ENCODE measurements at regions not wholly inside any gene's neighbourhood (a gene's known extent, or its start where the extent isn't known, plus 50 kb on each side); places are given as distances from the start of the nearest gene placed in this dataset.

DNA sequence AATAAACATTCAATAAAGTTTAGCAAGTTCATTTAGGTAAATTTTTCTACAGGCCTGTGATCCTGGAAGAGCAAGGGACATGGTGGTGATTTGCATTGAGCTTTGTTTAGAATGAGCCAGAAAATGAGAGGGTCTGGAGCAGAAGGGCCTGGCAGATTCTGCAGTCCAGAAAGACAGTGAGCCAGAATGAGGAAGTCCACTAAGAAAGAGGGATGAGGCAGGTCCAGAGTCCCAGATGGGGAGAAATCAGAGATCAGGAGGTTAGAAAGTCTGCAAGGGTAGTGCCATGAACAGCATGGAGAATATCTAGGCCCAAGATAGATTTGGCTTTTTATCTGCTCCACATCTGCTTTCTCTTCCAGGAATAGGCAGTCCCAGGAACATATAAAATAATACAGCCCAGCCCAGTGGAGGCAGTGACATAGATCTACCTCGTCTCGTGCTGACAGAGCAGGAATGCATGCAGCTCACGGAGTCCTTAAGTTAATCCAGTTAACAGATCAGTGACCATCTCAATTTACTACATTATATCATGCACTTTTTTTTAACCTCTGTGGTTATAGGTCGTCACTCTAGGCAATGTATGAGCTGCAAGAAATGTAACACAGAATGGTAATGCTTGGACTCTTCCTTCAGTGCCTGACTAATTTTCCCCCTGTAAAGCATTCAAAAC, 429.0 kb downstream of the SUCLG1 start:
- DNase-seq (ENCODE audit: low read depth): no peak
- no peak overlapping the region for H3K4me3 ChIP-seq (ENCODE audit: low read depth, low read length)
- TF ChIP-seq, protein P1, sequence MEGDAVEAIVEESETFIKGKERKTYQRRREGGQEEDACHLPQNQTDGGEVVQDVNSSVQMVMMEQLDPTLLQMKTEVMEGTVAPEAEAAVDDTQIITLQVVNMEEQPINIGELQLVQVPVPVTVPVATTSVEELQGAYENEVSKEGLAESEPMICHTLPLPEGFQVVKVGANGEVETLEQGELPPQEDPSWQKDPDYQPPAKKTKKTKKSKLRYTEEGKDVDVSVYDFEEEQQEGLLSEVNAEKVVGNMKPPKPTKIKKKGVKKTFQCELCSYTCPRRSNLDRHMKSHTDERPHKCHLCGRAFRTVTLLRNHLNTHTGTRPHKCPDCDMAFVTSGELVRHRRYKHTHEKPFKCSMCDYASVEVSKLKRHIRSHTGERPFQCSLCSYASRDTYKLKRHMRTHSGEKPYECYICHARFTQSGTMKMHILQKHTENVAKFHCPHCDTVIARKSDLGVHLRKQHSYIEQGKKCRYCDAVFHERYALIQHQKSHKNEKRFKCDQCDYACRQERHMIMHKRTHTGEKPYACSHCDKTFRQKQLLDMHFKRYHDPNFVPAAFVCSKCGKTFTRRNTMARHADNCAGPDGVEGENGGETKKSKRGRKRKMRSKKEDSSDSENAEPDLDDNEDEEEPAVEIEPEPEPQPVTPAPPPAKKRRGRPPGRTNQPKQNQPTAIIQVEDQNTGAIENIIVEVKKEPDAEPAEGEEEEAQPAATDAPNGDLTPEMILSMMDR (IDR thresholded peaks at IDR 0.05; ENCODE audit: low read depth, low read length, missing control alignments): no peak

DNA sequence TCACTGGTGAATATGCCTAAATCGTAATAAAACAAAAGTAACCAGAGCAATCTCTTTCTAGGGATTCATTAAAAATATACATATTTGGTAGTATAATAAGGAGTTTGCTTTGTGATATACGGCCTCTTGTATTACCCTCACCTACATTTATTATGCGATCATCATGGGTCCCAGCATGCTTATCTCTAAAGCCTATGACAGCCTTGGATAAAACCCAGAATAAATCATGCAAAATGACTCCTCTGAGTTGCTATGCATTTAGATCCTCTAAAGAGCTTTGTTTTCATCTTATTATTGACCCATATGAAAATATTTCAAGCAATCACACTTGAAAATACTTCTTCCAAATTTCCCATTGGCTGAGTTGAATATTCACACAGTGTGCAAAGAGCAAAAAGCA, 432.3 kb downstream of the SUCLG1 start:
- DNase-seq (ENCODE audit: low read depth): no peak
- no peak overlapping the region for H3K4me3 ChIP-seq (ENCODE audit: low read depth, low read length)
- TF ChIP-seq, protein P1 (IDR thresholded peaks at IDR 0.05; ENCODE audit: low read depth, low read length, missing control alignments): no peak

DNA sequence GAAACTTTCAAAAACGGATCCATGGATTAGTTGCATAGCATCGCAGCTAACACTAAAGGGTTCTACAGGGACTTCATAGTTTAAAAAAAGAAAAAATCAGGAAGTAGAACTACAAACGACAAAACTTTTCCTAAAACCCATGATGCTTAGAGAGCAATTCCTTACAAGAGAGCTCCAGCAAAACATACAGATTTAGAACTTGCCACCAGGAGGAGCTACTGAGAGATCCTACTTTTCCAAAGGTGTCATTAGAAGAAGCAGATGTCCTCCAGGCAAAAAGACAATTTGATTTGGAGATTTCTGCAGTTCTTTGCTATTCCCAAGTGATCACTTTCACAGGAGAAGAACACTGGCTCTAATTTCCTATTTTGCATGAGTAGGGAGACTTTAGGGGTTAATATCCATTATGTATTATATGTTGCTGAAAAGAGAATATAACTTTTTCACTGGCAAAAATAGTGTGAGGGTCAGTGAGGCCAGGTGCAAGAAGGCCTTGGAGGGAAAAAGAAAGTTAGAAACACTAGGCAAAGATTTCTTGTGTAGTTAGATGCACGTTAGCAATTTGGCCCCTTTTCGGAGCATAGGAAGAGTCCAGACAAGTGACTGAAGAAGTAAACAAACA, 436.2 kb downstream of the SUCLG1 start:
- H3K4me3 ChIP-seq (ENCODE audit: low read depth, low read length): no peak overlapping the region
- TF ChIP-seq, protein P1 (IDR thresholded peaks at IDR 0.05; ENCODE audit: low read depth, low read length, missing control alignments): peak; percentile 68
- DNase-seq (ENCODE audit: low read depth): peak; percentile 7

DNA sequence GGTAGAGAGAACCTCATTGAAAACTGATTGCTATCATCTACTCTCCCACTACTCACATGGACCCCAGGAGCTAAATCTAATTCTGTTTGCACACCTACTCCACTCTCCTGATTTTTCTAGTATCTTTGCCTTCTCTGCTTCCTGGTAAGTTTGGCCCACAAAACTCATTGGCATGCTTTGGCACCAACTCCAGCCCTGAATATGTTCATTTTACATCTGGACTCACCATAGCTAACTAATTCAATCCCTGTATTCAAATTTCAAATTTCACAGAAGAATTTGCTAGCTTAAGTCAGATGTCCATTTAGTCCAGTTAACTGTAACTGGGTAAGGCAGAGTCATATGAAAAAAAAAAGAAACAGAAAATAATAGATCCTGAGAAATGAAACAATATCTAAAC, 442.1 kb downstream of the SUCLG1 start:
- no peak for DNase-seq (ENCODE audit: low read depth)
- no peak overlapping the region for H3K4me3 ChIP-seq (ENCODE audit: low read depth, low read length)
- TF ChIP-seq, protein P1 (IDR thresholded peaks at IDR 0.05; ENCODE audit: low read depth, low read length, missing control alignments): no peak

DNA sequence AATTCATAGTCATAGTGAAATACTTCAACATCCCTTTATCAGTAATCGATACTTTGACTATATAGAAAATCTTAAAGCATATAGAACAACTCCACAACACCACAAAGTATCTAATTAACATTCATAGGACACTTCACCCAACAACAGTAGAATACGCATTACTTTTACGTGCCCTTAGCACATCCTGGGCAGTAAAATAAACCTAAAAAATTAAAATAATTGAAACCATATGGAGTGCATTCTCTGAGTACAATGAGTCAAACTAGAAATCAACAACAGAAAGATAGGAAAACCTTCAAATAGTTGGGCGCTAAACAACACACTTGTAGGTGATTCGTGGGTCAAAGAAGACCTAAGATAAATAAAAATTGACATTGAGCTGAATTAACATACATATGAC, 442.9 kb downstream of the SUCLG1 start:
- TF ChIP-seq, protein P1 (IDR thresholded peaks at IDR 0.05; ENCODE audit: low read depth, low read length, missing control alignments): no peak
- H3K4me3 ChIP-seq (ENCODE audit: low read depth, low read length): no peak overlapping the region
- DNase-seq (ENCODE audit: low read depth): no peak

DNA sequence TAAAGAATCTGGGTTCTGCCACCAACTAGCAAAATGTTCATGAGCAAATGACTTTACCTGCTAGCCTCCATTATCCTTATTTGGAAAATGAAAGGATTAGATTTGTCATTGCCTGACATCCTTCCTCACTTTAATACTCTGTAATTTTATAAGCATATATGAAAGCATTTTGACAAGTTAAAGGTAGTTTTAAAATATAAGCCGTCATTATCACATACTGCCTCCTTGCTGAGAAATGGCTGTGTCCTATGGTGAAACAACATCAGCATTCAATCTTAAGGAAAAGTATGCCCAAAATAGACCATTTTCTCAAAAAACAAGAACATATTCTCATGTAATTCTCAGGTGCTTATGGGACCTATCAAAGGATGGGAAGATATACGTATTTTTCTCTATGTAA, 461.2 kb downstream of the SUCLG1 start:
- DNase-seq (ENCODE audit: low read depth): no peak
- H3K4me3 ChIP-seq (ENCODE audit: low read depth, low read length): no peak overlapping the region
- TF ChIP-seq, protein P1 (IDR thresholded peaks at IDR 0.05; ENCODE audit: low read depth, low read length, missing control alignments): no peak
